NCI-H2171 (cell line): ENCODE measurements at regions not wholly inside any gene's neighbourhood (a gene's known extent, or its start where the extent isn't known, plus 50 kb on each side); places are given as distances from the start of the nearest gene placed in this dataset.

Experiments
- DNase-seq: peaks from one replicate; lab custom pipeline; 2025; lab: John Stamatoyannopoulos, UW

DNA sequence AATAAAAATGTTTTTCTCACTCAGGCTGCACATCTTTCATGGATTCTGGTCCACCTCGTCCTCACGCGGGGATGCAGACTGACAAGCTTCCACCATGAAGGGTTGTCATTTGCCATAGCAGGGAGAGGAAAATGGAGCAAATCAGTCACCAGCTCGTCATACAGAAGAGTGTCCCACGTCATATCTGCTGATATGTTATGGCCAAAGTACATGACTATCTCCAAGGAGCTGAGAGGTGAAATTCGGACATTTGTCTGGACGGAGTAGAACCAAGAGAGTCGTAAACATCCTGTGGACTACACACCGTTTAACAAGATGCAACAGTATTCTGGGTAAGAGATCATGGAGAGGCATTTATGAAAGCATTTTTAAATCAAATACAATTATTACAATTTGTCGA lies 75.3 kb upstream of the MYOCD start:
- no peak for DNase-seq

DNA sequence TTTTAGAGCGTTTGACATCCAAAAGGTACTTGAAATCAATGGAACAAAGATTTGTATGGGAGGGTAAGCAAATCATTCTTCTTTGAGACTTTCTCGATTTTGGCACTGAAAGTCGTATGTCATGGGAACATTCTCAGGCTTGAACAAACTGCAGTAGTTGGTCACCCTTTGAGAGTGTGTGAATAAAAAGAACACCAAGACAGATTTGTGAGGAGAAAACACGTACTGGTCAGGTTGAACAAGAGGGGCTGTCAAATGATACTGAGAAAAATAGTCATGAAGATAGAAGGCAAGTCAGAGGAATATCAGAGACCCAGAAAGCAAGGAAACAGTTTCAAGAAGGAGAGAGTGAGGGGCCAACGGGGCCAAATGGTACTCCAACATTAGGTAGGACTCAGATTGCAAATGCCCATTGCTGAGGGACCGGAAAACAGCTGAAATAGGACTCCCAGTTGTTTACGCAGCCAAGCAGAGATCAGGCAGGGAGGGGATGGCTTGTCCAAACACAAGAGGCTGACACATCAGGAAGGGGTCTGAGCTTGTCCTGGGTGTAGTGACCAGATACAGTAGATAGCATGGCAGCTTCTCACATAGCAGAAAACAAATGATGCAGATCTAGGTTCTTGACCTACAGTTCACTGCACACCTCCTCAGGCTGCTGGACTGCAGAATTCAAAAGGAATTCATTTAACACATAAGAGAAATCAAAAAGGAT lies 74.5 kb upstream of the MYOCD start:
- no peak for DNase-seq

DNA sequence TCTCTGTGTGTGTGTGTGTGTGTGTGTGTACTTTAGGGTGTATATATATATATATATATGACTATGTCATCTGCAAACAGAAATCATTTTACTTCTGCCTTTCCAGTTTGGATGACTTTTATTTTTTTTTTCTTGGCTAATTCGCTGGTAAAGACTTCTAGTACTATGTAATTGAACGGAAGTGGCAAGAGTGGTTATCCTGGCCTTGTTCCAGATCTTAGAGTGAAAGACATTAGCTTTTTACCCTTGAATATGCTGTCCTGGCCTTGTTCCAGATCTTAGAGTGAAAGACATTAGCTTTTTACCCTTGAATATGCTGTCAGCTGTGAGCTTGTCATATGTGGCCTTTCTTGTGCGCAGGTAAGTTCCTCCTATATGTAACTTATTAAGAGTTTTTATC lies 72.7 kb upstream of the MYOCD start:
- no peak for DNase-seq

- no peak for DNase-seq
Observed at GRCh38 chr17:12596961-12597360, 68.7 kb upstream of the MYOCD start.

DNA sequence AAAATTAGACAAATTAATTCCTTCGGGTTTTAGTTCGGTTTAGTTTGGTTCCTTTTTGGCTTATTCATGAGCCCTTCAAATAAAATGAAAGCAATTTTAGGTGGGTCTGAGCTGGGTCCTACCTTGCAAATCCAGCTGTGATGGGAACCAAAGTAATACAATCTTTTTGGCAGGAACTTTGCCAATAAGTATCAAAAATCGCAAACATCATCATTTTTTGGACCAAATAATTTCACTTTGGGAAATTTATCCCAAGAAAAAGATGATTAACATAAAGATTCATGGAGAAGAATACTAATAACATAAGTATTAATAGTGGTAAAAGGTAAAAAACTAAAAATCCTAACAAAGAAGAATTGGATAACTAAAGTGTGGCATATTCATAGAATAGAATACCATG lies 67.8 kb upstream of the MYOCD start:
- no peak for DNase-seq

DNA sequence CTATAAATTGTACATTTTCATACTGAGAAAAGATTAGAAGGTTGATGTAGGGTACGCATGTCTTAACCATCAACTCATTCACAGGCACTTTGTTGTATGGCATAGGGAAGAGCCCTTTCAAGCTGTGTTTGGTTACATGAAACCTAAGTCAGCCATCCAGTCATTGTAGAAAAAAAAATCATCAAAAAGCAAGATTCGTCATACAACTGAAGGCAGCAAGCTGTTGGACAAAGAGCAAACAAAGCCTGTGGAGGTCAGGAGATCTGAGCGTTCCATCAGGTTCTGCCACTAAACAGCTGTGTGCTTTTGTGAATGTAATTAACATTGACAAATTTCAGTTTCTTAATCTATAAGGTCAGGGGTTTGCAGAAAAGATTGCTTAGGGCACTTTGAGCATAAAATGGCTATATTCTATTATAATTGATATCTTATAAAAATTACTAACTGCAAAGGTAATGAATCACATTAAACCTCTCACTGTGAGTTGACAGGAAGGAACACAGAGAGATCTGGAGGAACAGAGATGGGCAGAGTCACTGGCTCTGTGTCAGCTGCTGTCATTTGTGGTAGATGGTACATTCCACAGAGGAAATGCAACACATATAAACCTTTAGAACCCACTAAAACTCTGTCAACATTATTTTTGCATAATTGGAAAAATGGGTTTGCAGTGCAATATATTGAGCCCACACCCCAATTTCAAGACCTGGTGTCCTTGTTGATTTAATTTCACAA lies 66.3 kb upstream of the MYOCD start:
- no peak for DNase-seq

GRCh38 chr17:12600349-12600748 lies 65.3 kb upstream of the MYOCD start:
- DNase-seq: no peak

- no peak for DNase-seq
Observed at GRCh38 chr17:12603566-12603965, 62.1 kb upstream of the MYOCD start.

- no peak for DNase-seq
Observed at GRCh38 chr17:12605222-12605621, 60.5 kb upstream of the MYOCD start.

DNA sequence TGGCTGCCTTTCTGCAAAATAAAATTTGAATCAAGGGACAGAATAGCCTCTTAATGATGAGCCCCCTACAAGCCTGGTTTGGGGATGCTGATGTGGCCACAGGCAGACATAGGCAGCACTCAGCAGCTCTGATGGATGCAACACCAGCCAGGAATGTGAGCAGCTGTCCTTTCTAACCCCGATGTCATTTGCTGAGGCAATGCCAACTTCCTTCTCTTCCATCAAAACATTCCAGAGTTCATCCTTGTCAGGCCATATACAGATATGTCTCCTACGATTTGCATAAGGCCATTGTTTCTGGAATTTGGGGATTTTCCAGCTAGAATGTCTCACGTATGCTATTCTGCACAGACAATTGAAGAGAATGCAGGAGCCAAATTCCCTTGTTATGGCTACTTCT lies 52.1 kb upstream of the MYOCD start:
- no peak for DNase-seq
